Ectodermal cell (in vitro differentiated cells): ENCODE measurements at regions not wholly inside any gene's neighbourhood (a gene's known extent, or its start where the extent isn't known, plus 50 kb on each side); places are given as distances from the start of the nearest gene placed in this dataset.

ENCODE experiments used
- H3K27ac ChIP-seq: 2 replicates; pipeline ENCODE4 v1.7.0; 2013; ENCODE audit warnings: mild to moderate bottlenecking, low read depth, low read length; ENCODE audit not compliant: insufficient read depth, poor library complexity, severe bottlenecking
- H3K27me3 ChIP-seq: 2 replicates; pipeline ENCODE4 v1.7.0; 2013; ENCODE audit warnings: mild to moderate bottlenecking, low read length; ENCODE audit not compliant: insufficient read depth, control insufficient read depth, poor library complexity, severe bottlenecking
- H3K36me3 ChIP-seq: one replicate; pipeline ENCODE4 v1.7.0; 2013; ENCODE audit warnings: low read length; ENCODE audit not compliant: control insufficient read depth, insufficient read depth
- H3K4me1 ChIP-seq: one replicate; pipeline ENCODE4 v1.7.0; 2013; ENCODE audit warnings: low read length; ENCODE audit not compliant: control insufficient read depth, insufficient read depth
- H3K4me3 ChIP-seq: 2 replicates; pipeline ENCODE4 v1.7.0; 2013; ENCODE audit warnings: low read depth, low read length, control low read depth; ENCODE audit not compliant: insufficient read depth
- H3K9me3 ChIP-seq: 2 replicates; pipeline ENCODE4 v1.7.0; 2013; ENCODE audit warnings: mild to moderate bottlenecking, low read length, moderate library complexity; ENCODE audit not compliant: control insufficient read depth
- WGBS, 2 experiments: methylation state at CpG; one replicate each; pipeline ENCODE4 v1.1.7; 2013; ENCODE audit warnings: missing lambda C conversion rate in 2 of 2; 5-methylcytosine and 5-hydroxymethylcytosine counted together

DNA sequence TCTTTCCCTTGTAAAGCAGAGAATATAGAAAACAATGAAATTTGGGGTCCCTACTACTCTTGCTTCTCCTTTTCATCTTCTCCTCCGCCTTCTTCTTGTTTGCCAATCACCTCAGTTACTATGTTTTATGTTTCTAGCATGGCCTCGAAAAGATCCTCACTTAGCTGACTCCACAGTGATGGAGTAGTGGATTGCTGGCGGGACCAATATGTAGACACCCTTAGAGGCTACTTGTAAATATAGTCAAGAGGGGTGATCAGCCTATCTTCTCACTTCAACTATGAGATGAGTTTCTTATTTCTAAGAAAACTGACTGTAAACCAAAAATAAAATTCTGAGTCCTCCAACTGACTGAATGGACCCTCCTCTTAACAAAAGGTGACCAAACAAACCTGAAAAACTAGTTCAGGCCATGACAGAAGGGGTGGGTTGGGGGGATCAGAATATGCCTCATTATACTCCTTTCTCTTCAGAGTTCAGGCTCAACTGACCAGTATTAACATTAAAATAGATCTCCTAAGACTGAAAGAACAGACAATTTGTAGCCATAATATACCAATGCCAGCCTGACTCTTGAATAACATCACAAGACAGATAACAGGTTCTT lies 829.0 kb downstream of the TLE4 start:
- H3K4me1 ChIP-seq: no peaks in the 10 kb centered on the region
- no peaks in the 10 kb centered on the region for H3K9me3 ChIP-seq
- 83 to 92% methylated on average over 2 to 3 of the region's 3 CpGs for WGBS, 2 experiments
- no peak overlapping the region for H3K27ac ChIP-seq
- no peak overlapping the region for H3K4me3 ChIP-seq
- no peaks in the 10 kb centered on the region for H3K27me3 ChIP-seq
- H3K36me3 ChIP-seq: no peaks in the 10 kb centered on the region

DNA sequence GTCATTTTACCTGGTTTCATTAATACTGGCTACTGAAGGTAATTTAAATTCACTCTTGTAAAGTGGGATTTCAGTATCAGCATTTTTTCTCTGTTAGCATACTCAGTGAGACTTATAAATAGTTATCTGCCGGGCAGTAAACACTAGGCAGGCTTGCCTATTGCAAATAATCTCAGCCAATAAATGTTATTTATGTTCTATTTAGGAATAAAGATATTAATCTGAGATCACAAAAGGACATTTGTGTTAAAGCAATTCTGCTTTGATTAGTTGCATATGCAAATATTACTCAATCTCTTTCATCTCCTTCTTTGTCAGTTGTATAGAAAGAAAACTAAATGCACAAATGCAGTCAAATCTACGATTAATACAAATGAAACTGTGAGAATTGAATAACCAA lies 827.8 kb downstream of the TLE4 start:
- no peak overlapping the region for H3K27ac ChIP-seq
- H3K27me3 ChIP-seq: no peaks in the 10 kb centered on the region
- no peaks in the 10 kb centered on the region for H3K4me1 ChIP-seq
- no CpG with 5 or more reads among the region's 2 CpGs for WGBS, 2 experiments
- no peaks in the 10 kb centered on the region for H3K9me3 ChIP-seq
- H3K4me3 ChIP-seq: no peak overlapping the region
- H3K36me3 ChIP-seq: no peaks in the 10 kb centered on the region

GRCh38 chr9:80387828-80388227 lies 816.1 kb downstream of the TLE4 start:
- WGBS, 2 experiments: 82 to 96% methylated on average over 1 to 2 of the region's 2 CpGs
- no peak overlapping the region for H3K4me3 ChIP-seq
- no peaks in the 10 kb centered on the region for H3K27me3 ChIP-seq
- H3K36me3 ChIP-seq: no peaks in the 10 kb centered on the region
- H3K4me1 ChIP-seq: no peaks in the 10 kb centered on the region
- no peaks in the 10 kb centered on the region for H3K9me3 ChIP-seq
- no peak overlapping the region for H3K27ac ChIP-seq

- no peaks in the 10 kb centered on the region for H3K36me3 ChIP-seq
- H3K27me3 ChIP-seq: no peaks in the 10 kb centered on the region
- no peak overlapping the region for H3K27ac ChIP-seq
- WGBS, 2 experiments: 83 to 94% methylated on average over 2 to 3 of the region's 3 CpGs
- H3K9me3 ChIP-seq: no peaks in the 10 kb centered on the region
- H3K4me1 ChIP-seq: no peaks in the 10 kb centered on the region
- no peak overlapping the region for H3K4me3 ChIP-seq
Observed at GRCh38 chr9:80385246-80385645, 813.5 kb downstream of the TLE4 start.

DNA sequence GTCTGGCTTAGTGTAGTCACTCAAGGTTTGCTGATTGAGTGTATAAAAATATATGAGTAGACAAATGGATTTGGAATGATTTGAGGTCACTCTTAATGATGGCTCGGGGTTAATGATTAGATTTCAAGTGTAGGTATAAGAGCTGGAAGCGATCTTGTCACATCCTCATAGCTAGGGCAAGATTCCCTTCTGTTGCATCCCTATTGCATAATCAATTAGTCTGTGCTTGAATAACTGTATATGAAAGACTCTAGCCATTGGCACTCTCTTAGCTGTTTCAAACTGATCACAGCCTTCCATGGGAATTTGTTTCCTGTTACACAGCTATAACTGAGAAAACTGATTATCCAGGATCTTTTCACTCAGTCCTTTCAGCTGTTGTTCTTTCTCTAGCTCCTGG lies 811.6 kb downstream of the TLE4 start:
- no peaks in the 10 kb centered on the region for H3K27me3 ChIP-seq
- H3K4me1 ChIP-seq: no peaks in the 10 kb centered on the region
- no peaks in the 10 kb centered on the region for H3K36me3 ChIP-seq
- H3K4me3 ChIP-seq: no peak overlapping the region
- 93% methylated on average over 2 of the region's 2 CpGs for WGBS, 2 experiments
- H3K9me3 ChIP-seq: no peaks in the 10 kb centered on the region
- H3K27ac ChIP-seq: no peak overlapping the region

- Histone ChIP-seq H3K36me3 (no peaks in the 10 kb centered on the region), H3K9me3 (no peaks in the 10 kb centered on the region), H3K27ac (no peak overlapping the region), H3K4me3 (no peak overlapping the region), H3K4me1 (no peaks in the 10 kb centered on the region), H3K27me3 (no peaks in the 10 kb centered on the region)
- WGBS, 2 experiments: 88 to 97% methylated on average over 5 of the region's 5 CpGs
Observed at GRCh38 chr9:80382211-80382891, 810.6 kb downstream of the TLE4 start.

DNA sequence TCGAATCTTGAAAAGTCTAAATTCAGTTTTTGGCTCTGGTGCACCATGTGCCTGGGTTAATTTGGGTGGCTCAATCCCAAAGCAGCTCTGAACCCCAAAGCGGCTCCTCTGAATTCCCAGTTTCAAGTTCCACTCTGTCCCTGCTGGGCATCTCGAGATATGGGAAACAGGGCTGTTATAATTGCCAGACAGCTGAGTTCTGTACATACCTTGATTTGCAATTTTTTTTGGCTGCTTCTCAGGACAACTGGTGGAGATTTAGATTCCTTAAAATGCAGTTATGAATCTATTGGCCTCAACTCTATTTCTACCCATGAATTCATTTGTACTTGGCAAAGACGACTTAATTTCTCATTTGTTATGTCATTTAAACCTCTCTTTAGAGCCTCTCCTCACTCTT lies 808.5 kb downstream of the TLE4 start:
- Histone ChIP-seq H3K36me3 (no peaks in the 10 kb centered on the region), H3K4me3 (no peak overlapping the region)
- 94 to 96% methylated on average over 4 of the region's 4 CpGs for WGBS, 2 experiments

GRCh38 chr9:80378669-80379293 lies 807.0 kb downstream of the TLE4 start:
- WGBS, 2 experiments: 75 to 93% methylated on average over 4 to 5 of the region's 5 CpGs
- H3K4me3 ChIP-seq: no peak overlapping the region

More for the DNA sequence above, 808.5 kb downstream of the TLE4 start:
- no peaks in the 10 kb centered on the region for H3K9me3 ChIP-seq
- no peaks in the 10 kb centered on the region for H3K27me3 ChIP-seq
- no peak overlapping the region for H3K27ac ChIP-seq
- H3K4me1 ChIP-seq: no peaks in the 10 kb centered on the region

DNA sequence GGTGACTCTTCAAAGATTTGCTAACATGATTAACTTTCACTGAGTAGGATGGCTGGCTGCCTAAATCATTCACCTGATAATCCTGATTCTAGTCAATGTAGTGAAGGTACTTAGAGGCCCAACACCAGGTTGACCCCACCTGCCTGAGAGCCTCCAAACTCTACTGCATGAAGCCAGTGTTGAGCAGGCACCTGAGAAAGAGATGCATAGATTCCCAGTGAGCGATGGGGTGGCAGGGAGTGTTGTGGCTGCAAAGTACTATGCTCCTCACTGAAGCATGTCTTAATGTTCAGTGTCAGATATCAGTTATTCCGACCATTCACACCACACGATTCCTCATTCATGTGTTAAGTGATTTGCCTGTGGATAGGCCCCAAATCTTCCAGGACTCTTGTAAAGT lies 804.4 kb downstream of the TLE4 start:
- Histone ChIP-seq H3K27me3 (no peaks in the 10 kb centered on the region), H3K4me1 (no peaks in the 10 kb centered on the region), H3K9me3 (no peaks in the 10 kb centered on the region), H3K36me3 (no peaks in the 10 kb centered on the region), H3K27ac (no peak overlapping the region), H3K4me3 (no peak overlapping the region)
- 91 to 94% methylated on average over 3 of the region's 3 CpGs for WGBS, 2 experiments

More at GRCh38 chr9:80378669-80379293, 807.0 kb downstream of the TLE4 start:
- Histone ChIP-seq H3K27me3 (no peaks in the 10 kb centered on the region), H3K9me3 (no peaks in the 10 kb centered on the region), H3K4me1 (no peaks in the 10 kb centered on the region), H3K36me3 (no peaks in the 10 kb centered on the region), H3K27ac (no peak overlapping the region)

DNA sequence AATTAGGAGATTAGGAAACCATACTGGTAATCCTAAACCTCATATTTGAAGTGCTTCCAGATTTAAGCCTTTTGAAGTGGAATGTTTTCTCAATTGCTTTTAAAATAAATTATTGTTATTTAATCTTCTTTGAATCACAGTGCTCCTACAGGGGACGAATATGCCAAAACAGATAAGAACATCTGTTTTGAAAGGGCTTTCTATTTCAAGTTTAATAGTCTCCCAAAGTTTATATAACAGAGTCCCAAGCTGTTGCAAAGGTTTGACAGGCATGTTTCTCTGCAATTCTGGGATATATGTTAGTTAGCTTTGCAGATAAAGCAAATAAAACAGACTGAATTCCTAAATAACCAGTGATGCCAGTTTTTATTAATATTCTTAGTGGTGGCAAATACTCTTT lies 803.7 kb downstream of the TLE4 start:
- no peaks in the 10 kb centered on the region for H3K27me3 ChIP-seq
- 85% methylated on average over 1 of the region's 1 CpG; no CpG with 5 or more reads in 1 of the 2 experiments for WGBS, 2 experiments
- no peaks in the 10 kb centered on the region for H3K9me3 ChIP-seq
- H3K36me3 ChIP-seq: no peaks in the 10 kb centered on the region
- no peak overlapping the region for H3K4me3 ChIP-seq
- H3K4me1 ChIP-seq: no peaks in the 10 kb centered on the region
- H3K27ac ChIP-seq: no peak overlapping the region
